ENCODE measurements at regions not wholly inside any gene's neighbourhood (a gene's known extent, or its start where the extent isn't known, plus 50 kb on each side); places are given as distances from the start of the nearest gene placed in this dataset.

- Histone ChIP-seq H3K4me3 (replicated peaks in 1 of 3; ENCODE audit: low read depth in 2 of 3, low read length in 3 of 3) (no peak overlapping the region), H3K4me1 (ENCODE audit: control insufficient read depth in 1 of 2, insufficient read depth in 2 of 2, low read length in 2 of 2) (no peaks in the 10 kb centered on the region), H3K9me3 (replicated peaks in 1 of 2; ENCODE audit: control insufficient read depth in 1 of 2, insufficient read depth in 1 of 2, low read length in 2 of 2) (peaks cover 0 to 3% of the 10 kb centered on the region in 2 donors), H4K20me1 (ENCODE audit: insufficient read depth, low read length) (no peaks in the 10 kb centered on the region), H3K27me3 (ENCODE audit: control insufficient read depth in 2 of 2, insufficient read depth in 2 of 2, low read length in 2 of 2) (no peaks in the 10 kb centered on the region), H3K79me2 (ENCODE audit: insufficient read depth, low read length) (no peaks in the 10 kb centered on the region), H3K27ac (ENCODE audit: low read depth in 1 of 2, low read length in 2 of 2) (no peak overlapping the region), H3K4me2 (replicated peaks; ENCODE audit: extremely low read depth, low read length, poor library complexity, severe bottlenecking) (no peak overlapping the region), H2AFZ (ENCODE audit: insufficient read depth, low read depth, low read length, poor library complexity, severe bottlenecking) (no peak overlapping the region), H3K36me3 (replicated peaks in 1 of 2; ENCODE audit: control insufficient read depth in 1 of 2, insufficient read depth in 2 of 2, low read length in 2 of 2) (no peaks in the 10 kb centered on the region), H3K9ac (ENCODE audit: insufficient read depth, low read length, poor library complexity, severe bottlenecking) (no peak overlapping the region)
- Mint-ChIP-seq H3K27me3 (ENCODE audit: low read depth in 3 of 3) (peaks cover 6 to 13% (median 9%) of the 10 kb centered on the region in 3 donors), H3K27ac (peak overlapping the region in 1 of 7 donors; percentile 61), H3K4me3 (no peak overlapping the region), H3K36me3 (no peaks in the 10 kb centered on the region), H3K9me3 (peaks cover 0 to 5% (median 0%) of the 10 kb centered on the region in 7 donors), H3K4me1 (no peaks in the 10 kb centered on the region)
- 90% methylated on average over 2 of the region's 3 CpGs for WGBS (ENCODE audit: insufficient coverage)
- TF ChIP-seq CTCF (IDR thresholded peaks at IDR 0.05), result no peak
- DNase-seq, result no peak
- intact Hi-C loops (cut with micrococcal nuclease), result no loop called here
These were observed 277.5 kb downstream of the IRF8 start for GRCh38 chr16:86176462-86176861.

- H3K27me3 ChIP-seq (ENCODE audit: control insufficient read depth in 2 of 2, insufficient read depth in 2 of 2, low read length in 2 of 2), result no peaks in the 10 kb centered on the region
- 88% methylated on average over 10 of the region's 13 CpGs for WGBS (ENCODE audit: insufficient coverage)
These were observed 281.3 kb downstream of the IRF8 start for GRCh38 chr16:86180244-86180643.

More at GRCh38 chr16:86180244-86180643, 281.3 kb downstream of the IRF8 start:
- Mint-ChIP-seq H3K4me1 (no peaks in the 10 kb centered on the region), H3K9me3 (peaks cover 0 to 3% (median 0%) of the 10 kb centered on the region in 7 donors), H3K36me3 (no peaks in the 10 kb centered on the region), H3K4me3 (no peak overlapping the region), H3K27me3 (ENCODE audit: low read depth in 3 of 3) (peaks cover 0 to 2% (median 2%) of the 10 kb centered on the region in 3 donors), H3K27ac (no peak overlapping the region)
- no peaks in the 10 kb centered on the region for H3K36me3 ChIP-seq (replicated peaks in 1 of 2; ENCODE audit: control insufficient read depth in 1 of 2, insufficient read depth in 2 of 2, low read length in 2 of 2)
- H3K27ac ChIP-seq (ENCODE audit: low read depth in 1 of 2, low read length in 2 of 2), result no peak overlapping the region
- peaks cover 0 to 4% of the 10 kb centered on the region in 2 donors for H3K9me3 ChIP-seq (replicated peaks in 1 of 2; ENCODE audit: control insufficient read depth in 1 of 2, insufficient read depth in 1 of 2, low read length in 2 of 2)
- H3K9ac ChIP-seq (ENCODE audit: insufficient read depth, low read length, poor library complexity, severe bottlenecking), result no peak overlapping the region
- H3K79me2 ChIP-seq (ENCODE audit: insufficient read depth, low read length), result no peaks in the 10 kb centered on the region
- intact Hi-C loops (cut with micrococcal nuclease), result no loop called here
- no peak for DNase-seq
- no peak overlapping the region for H3K4me2 ChIP-seq (replicated peaks; ENCODE audit: extremely low read depth, low read length, poor library complexity, severe bottlenecking)
- no peak for TF ChIP-seq CTCF (IDR thresholded peaks at IDR 0.05)
- no peaks in the 10 kb centered on the region for H4K20me1 ChIP-seq (ENCODE audit: insufficient read depth, low read length)
- H3K4me1 ChIP-seq (ENCODE audit: control insufficient read depth in 1 of 2, insufficient read depth in 2 of 2, low read length in 2 of 2), result no peaks in the 10 kb centered on the region
- no peak overlapping the region for H2AFZ ChIP-seq (ENCODE audit: insufficient read depth, low read depth, low read length, poor library complexity, severe bottlenecking)
- no peak overlapping the region for H3K4me3 ChIP-seq (replicated peaks in 1 of 3; ENCODE audit: low read depth in 2 of 3, low read length in 3 of 3)
